ENCODE measurements at regions not wholly inside any gene's neighbourhood (a gene's known extent, or its start where the extent isn't known, plus 50 kb on each side); places are given as distances from the start of the nearest gene placed in this dataset.

GRCh38 chr14:54086767-54087166 is 130.1 kb upstream of the BMP4 start:
- TF ChIP-seq E2F6 (IDR thresholded peaks at IDR 0.05) (no peak), CTCF (IDR thresholded peaks at IDR 0.05; ENCODE audit: control extremely low read depth in 1 of 3, insufficient read depth in 1 of 3, low read depth in 1 of 3, low read length in 3 of 3) (no peak), EP300 (IDR thresholded peaks at IDR 0.05; ENCODE audit: borderline replicate concordance in 1 of 2, low read depth in 2 of 2, low read length in 2 of 2) (no peak), SUZ12 (IDR thresholded peaks at IDR 0.05; ENCODE audit: low read length) (no peak), SRF (IDR thresholded peaks at IDR 0.05; ENCODE audit: low read depth, low read length) (no peak)
